ENCODE measurements at regions not wholly inside any gene's neighbourhood (a gene's known extent, or its start where the extent isn't known, plus 50 kb on each side); places are given as distances from the start of the nearest gene placed in this dataset.

DNA sequence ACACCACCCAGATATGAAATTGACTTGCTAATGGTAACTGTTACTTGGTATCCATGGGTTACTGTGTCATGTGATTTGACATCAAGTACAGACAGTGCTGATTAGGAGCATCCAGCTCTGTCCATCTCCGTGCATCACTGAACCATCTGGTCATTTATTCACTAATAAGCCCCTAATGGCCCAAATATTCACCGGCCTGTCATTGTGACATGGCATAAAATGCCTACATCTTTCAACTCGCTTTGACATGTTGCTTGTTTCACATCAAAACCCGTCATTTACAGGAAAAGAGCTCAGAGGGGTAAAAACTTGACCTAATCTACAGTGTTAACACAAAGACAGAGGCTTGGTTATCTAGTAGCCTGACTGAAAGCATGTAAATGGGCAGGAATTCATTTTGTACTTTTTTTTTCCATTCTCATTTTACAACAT is 308.9 kb upstream of the ATP5MC3 start (continued):
- TF ChIP-seq, protein P1, sequence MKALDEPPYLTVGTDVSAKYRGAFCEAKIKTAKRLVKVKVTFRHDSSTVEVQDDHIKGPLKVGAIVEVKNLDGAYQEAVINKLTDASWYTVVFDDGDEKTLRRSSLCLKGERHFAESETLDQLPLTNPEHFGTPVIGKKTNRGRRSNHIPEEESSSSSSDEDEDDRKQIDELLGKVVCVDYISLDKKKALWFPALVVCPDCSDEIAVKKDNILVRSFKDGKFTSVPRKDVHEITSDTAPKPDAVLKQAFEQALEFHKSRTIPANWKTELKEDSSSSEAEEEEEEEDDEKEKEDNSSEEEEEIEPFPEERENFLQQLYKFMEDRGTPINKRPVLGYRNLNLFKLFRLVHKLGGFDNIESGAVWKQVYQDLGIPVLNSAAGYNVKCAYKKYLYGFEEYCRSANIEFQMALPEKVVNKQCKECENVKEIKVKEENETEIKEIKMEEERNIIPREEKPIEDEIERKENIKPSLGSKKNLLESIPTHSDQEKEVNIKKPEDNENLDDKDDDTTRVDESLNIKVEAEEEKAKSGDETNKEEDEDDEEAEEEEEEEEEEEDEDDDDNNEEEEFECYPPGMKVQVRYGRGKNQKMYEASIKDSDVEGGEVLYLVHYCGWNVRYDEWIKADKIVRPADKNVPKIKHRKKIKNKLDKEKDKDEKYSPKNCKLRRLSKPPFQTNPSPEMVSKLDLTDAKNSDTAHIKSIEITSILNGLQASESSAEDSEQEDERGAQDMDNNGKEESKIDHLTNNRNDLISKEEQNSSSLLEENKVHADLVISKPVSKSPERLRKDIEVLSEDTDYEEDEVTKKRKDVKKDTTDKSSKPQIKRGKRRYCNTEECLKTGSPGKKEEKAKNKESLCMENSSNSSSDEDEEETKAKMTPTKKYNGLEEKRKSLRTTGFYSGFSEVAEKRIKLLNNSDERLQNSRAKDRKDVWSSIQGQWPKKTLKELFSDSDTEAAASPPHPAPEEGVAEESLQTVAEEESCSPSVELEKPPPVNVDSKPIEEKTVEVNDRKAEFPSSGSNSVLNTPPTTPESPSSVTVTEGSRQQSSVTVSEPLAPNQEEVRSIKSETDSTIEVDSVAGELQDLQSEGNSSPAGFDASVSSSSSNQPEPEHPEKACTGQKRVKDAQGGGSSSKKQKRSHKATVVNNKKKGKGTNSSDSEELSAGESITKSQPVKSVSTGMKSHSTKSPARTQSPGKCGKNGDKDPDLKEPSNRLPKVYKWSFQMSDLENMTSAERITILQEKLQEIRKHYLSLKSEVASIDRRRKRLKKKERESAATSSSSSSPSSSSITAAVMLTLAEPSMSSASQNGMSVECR (CRISPR knock-in tag; IDR thresholded peaks at IDR 0.05; ENCODE audit: borderline replicate concordance): no peak
- TF ChIP-seq, protein P2, sequence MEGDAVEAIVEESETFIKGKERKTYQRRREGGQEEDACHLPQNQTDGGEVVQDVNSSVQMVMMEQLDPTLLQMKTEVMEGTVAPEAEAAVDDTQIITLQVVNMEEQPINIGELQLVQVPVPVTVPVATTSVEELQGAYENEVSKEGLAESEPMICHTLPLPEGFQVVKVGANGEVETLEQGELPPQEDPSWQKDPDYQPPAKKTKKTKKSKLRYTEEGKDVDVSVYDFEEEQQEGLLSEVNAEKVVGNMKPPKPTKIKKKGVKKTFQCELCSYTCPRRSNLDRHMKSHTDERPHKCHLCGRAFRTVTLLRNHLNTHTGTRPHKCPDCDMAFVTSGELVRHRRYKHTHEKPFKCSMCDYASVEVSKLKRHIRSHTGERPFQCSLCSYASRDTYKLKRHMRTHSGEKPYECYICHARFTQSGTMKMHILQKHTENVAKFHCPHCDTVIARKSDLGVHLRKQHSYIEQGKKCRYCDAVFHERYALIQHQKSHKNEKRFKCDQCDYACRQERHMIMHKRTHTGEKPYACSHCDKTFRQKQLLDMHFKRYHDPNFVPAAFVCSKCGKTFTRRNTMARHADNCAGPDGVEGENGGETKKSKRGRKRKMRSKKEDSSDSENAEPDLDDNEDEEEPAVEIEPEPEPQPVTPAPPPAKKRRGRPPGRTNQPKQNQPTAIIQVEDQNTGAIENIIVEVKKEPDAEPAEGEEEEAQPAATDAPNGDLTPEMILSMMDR (IDR thresholded peaks at IDR 0.05): no peak
- TF ChIP-seq CREB1 (CRISPR knock-in tag; IDR thresholded peaks at IDR 0.05): no peak

DNA sequence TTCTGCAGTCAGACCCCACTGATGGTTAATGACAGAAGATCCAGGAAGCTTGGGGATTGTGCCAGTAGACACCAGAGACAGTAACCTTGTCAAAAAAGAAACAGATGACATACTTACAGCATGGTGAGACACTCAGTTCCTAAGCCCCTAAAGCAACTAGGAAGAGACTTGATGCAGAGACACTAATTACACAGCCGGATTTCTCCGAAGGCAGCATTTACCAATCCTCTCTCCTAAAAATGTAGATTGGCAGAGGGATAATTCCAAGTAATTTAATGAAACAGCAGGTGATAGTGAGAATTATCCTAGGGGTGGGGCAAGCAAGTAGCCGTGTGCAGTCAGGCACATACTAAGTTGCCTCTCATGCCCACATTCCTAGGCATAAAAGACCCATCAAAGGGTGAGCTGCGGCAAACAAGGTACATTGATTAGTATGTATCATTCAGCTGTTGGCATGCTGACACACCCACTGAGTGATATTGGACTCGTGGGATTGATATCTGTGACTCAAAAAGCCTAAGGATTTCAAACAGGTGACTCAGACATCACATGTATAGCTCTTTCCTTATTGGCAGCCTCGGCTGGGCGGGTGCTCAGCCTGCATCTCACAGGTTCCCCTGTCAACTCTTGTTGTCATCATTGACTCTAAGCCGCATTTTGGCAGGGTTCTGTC is 296.7 kb upstream of the ATP5MC3 start:
- Mint-ChIP-seq H3K27me3 (ENCODE audit: low read depth) (no peaks in the 10 kb centered on the region), H3K4me3 (no peak overlapping the region), H3K36me3 (no peaks in the 10 kb centered on the region), H3K9me3 (no peaks in the 10 kb centered on the region), H3K4me1 (peaks cover 12% of the 10 kb centered on the region), H3K27ac (no peak overlapping the region)
- POLR2A ChIA-PET: no interaction called here
- DNase-seq (ENCODE audit: low spot score): no peak
- no peak for TF ChIP-seq KAT7 (CRISPR knock-in tag; IDR thresholded peaks at IDR 0.05; ENCODE audit: borderline replicate concordance)
- no peak for ATAC-seq
- CTCF ChIA-PET: interaction anchor here (1.0 kb wide), 1 partner anchor 227 kb away, joined by 3 read pairs; no protein-coding TSS in a partner anchor

DNA sequence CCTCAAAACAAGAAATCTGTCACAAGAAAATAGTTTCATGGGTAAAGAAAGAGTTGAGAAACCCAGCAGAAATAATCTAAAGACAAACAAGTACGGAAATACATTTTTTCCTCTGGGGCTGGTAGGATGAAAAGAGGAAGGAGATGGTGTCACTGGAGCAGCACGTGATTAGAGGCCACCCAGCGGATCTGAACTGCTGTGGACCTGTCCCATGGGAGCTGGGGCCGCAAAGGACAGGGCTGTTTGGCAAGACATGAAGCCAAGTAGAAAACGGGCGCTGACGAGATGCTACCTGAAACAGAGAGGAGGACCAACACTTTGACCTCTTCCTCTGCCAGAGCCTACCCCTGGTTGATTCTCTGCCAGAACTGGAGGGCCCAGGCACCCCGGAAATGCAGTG is 295.4 kb upstream of the ATP5MC3 start:
- Mint-ChIP-seq H3K9me3 (peaks cover 3% of the 10 kb centered on the region; the same call in 1 of the 2 replicates), H3K27me3 (ENCODE audit: low read depth) (0 out of 2 replicates have a peak, but pooled peaks cover 2% of the 10 kb centered on the region), H3K4me1 (peaks cover 12% of the 10 kb centered on the region), H3K4me3 (no peak overlapping the region), H3K27ac (no peak overlapping the region), H3K36me3 (no peaks in the 10 kb centered on the region)
- ChIA-PET CTCF (no interaction called here), POLR2A (no interaction called here)
- ATAC-seq (no peak), DNase-seq (ENCODE audit: low spot score) (no peak)
- TF ChIP-seq, protein P3, sequence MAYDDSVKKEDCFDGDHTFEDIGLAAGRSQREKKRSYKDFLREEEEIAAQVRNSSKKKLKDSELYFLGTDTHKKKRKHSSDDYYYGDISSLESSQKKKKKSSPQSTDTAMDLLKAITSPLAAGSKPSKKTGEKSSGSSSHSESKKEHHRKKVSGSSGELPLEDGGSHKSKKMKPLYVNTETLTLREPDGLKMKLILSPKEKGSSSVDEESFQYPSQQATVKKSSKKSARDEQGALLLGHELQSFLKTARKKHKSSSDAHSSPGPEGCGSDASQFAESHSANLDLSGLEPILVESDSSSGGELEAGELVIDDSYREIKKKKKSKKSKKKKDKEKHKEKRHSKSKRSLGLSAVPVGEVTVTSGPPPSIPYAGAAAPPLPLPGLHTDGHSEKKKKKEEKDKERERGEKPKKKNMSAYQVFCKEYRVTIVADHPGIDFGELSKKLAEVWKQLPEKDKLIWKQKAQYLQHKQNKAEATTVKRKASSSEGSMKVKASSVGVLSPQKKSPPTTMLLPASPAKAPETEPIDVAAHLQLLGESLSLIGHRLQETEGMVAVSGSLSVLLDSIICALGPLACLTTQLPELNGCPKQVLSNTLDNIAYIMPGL (CRISPR knock-in tag; IDR thresholded peaks at IDR 0.05): no peak
- TF ChIP-seq ZNF121 (CRISPR knock-in tag; IDR thresholded peaks at IDR 0.05) (no peak), ELF4 (CRISPR knock-in tag; IDR thresholded peaks at IDR 0.05; ENCODE audit: low read depth) (no peak), ZNF317 (CRISPR knock-in tag; IDR thresholded peaks at IDR 0.05; ENCODE audit: borderline replicate concordance, low read depth) (no peak), SMAD4 (CRISPR knock-in tag; IDR thresholded peaks at IDR 0.05) (no peak), CREM (CRISPR knock-in tag; IDR thresholded peaks at IDR 0.05) (no peak), NFE2L1 (CRISPR knock-in tag; IDR thresholded peaks at IDR 0.05) (no peak), ETV6 (CRISPR knock-in tag; IDR thresholded peaks at IDR 0.05) (no peak), NR1H2 (CRISPR knock-in tag; IDR thresholded peaks at IDR 0.05) (no peak), TEAD4 (CRISPR knock-in tag; IDR thresholded peaks at IDR 0.05) (no peak), ZBTB21 (CRISPR knock-in tag; IDR thresholded peaks at IDR 0.05; ENCODE audit: borderline replicate concordance) (no peak)
- TF ChIP-seq, protein P4, sequence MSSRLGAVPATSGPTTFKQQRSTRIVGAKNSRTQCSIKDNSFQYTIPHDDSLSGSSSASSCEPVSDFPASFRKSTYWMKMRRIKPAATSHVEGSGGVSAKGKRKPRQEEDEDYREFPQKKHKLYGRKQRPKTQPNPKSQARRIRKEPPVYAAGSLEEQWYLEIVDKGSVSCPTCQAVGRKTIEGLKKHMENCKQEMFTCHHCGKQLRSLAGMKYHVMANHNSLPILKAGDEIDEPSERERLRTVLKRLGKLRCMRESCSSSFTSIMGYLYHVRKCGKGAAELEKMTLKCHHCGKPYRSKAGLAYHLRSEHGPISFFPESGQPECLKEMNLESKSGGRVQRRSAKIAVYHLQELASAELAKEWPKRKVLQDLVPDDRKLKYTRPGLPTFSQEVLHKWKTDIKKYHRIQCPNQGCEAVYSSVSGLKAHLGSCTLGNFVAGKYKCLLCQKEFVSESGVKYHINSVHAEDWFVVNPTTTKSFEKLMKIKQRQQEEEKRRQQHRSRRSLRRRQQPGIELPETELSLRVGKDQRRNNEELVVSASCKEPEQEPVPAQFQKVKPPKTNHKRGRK (CRISPR knock-in tag; IDR thresholded peaks at IDR 0.05; ENCODE audit: borderline replicate concordance): no peak
- TF ChIP-seq, protein P5, sequence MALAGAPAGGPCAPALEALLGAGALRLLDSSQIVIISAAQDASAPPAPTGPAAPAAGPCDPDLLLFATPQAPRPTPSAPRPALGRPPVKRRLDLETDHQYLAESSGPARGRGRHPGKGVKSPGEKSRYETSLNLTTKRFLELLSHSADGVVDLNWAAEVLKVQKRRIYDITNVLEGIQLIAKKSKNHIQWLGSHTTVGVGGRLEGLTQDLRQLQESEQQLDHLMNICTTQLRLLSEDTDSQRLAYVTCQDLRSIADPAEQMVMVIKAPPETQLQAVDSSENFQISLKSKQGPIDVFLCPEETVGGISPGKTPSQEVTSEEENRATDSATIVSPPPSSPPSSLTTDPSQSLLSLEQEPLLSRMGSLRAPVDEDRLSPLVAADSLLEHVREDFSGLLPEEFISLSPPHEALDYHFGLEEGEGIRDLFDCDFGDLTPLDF (CRISPR knock-in tag; IDR thresholded peaks at IDR 0.05): no peak
- TF ChIP-seq, protein P6, sequence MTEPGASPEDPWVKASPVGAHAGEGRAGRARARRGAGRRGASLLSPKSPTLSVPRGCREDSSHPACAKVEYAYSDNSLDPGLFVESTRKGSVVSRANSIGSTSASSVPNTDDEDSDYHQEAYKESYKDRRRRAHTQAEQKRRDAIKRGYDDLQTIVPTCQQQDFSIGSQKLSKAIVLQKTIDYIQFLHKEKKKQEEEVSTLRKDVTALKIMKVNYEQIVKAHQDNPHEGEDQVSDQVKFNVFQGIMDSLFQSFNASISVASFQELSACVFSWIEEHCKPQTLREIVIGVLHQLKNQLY (CRISPR knock-in tag; IDR thresholded peaks at IDR 0.05): no peak
- TF ChIP-seq, protein P7, sequence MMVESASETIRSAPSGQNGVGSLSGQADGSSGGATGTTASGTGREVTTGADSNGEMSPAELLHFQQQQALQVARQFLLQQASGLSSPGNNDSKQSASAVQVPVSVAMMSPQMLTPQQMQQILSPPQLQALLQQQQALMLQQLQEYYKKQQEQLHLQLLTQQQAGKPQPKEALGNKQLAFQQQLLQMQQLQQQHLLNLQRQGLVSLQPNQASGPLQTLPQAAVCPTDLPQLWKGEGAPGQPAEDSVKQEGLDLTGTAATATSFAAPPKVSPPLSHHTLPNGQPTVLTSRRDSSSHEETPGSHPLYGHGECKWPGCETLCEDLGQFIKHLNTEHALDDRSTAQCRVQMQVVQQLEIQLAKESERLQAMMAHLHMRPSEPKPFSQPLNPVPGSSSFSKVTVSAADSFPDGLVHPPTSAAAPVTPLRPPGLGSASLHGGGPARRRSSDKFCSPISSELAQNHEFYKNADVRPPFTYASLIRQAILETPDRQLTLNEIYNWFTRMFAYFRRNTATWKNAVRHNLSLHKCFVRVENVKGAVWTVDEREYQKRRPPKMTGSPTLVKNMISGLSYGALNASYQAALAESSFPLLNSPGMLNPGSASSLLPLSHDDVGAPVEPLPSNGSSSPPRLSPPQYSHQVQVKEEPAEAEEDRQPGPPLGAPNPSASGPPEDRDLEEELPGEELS (CRISPR knock-in tag; IDR thresholded peaks at IDR 0.05): no peak
